RWPE2 (cell line): ENCODE measurements at regions not wholly inside any gene's neighbourhood (a gene's known extent, or its start where the extent isn't known, plus 50 kb on each side); places are given as distances from the start of the nearest gene placed in this dataset.

ENCODE experiments used
- ATAC-seq: fragments of 200-7000 bp; cut with Tn5 transposase; 3 replicates; pipeline ENCODE4 v1.9.1; 2021; ENCODE audit warnings: low read depth
- DNase-seq: peaks from one replicate; pipeline ENCODE4 v3.0.0-alpha.2; 2020; ENCODE audit warnings: low spot score
- H3K27ac ChIP-seq: fragments of 450-650 bp; 2 replicates; pipeline ENCODE4 v1.5.1; 2017; ENCODE audit warnings: mild to moderate bottlenecking; ENCODE audit not compliant: poor library complexity, severe bottlenecking
- H3K27me3 ChIP-seq: fragments of 250-450 bp; sonication (Bioruptor Pico); 2 replicates; pipeline ENCODE4 v1.5.1; 2021; ENCODE audit warnings: mild to moderate bottlenecking, moderate library complexity; ENCODE audit not compliant: insufficient read depth, poor library complexity, severe bottlenecking
- H3K36me3 ChIP-seq: fragments of 250-450 bp; sonication (Bioruptor Pico); 2 replicates; pipeline ENCODE4 v1.5.1; 2020; ENCODE audit warnings: low read depth, mild to moderate bottlenecking, moderate library complexity
- H3K4me1 ChIP-seq: fragments of 250-450 bp; sonication (Bioruptor Pico); 2 replicates; pipeline ENCODE4 v1.5.1; 2021; ENCODE audit warnings: mild to moderate bottlenecking, moderate library complexity; ENCODE audit not compliant: insufficient read depth, poor library complexity, severe bottlenecking
- H3K4me3 ChIP-seq: fragments of 250-450 bp; sonication (Bioruptor Pico); 2 replicates; pipeline ENCODE4 v1.5.1; 2021; ENCODE audit warnings: mild to moderate bottlenecking, moderate library complexity; ENCODE audit not compliant: severe bottlenecking
- H3K9me3 ChIP-seq: fragments of 250-450 bp; sonication (Bioruptor Pico); 2 replicates; pipeline ENCODE4 v1.5.1; 2021; ENCODE audit warnings: mild to moderate bottlenecking, moderate library complexity; ENCODE audit not compliant: severe bottlenecking
- TF ChIP-seq, protein P1 (sequence below): fragments of 450-650 bp; IDR thresholded peaks from one replicate; pipeline ENCODE4 v1.5.1; 2017; ENCODE audit warnings: mild to moderate bottlenecking, moderate library complexity; ENCODE audit not compliant: poor library complexity, severe bottlenecking

DNA sequence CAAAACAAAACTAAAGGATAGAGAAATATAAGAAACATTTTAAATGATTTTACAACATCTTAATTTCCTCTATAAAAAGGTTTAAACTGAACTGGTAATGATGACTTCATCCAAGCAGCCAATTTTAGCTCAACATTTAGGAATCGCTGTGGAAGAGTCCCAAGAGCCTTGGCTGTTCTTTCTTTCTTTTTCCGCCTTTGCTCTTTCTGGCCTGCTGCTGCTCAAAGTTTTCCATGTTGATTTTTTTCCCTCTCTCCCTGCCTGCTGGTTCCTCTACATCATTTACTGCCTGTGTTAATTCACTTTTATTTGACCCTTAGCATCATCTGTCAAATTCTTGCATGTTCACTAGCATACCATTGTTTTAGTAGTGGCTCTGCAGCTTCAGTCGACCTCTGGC lies 146.9 kb downstream of the EVX1 start:
- ATAC-seq (no peak), DNase-seq (no peak)
- Histone ChIP-seq H3K4me1 (no peaks in the 10 kb centered on the region), H3K9me3 (no peaks in the 10 kb centered on the region), H3K27ac (no peak overlapping the region), H3K27me3 (peaks cover 3% of the 10 kb centered on the region), H3K36me3 (no peaks in the 10 kb centered on the region), H3K4me3 (no peak overlapping the region)
- TF ChIP-seq, protein P1, sequence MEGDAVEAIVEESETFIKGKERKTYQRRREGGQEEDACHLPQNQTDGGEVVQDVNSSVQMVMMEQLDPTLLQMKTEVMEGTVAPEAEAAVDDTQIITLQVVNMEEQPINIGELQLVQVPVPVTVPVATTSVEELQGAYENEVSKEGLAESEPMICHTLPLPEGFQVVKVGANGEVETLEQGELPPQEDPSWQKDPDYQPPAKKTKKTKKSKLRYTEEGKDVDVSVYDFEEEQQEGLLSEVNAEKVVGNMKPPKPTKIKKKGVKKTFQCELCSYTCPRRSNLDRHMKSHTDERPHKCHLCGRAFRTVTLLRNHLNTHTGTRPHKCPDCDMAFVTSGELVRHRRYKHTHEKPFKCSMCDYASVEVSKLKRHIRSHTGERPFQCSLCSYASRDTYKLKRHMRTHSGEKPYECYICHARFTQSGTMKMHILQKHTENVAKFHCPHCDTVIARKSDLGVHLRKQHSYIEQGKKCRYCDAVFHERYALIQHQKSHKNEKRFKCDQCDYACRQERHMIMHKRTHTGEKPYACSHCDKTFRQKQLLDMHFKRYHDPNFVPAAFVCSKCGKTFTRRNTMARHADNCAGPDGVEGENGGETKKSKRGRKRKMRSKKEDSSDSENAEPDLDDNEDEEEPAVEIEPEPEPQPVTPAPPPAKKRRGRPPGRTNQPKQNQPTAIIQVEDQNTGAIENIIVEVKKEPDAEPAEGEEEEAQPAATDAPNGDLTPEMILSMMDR: no peak

DNA sequence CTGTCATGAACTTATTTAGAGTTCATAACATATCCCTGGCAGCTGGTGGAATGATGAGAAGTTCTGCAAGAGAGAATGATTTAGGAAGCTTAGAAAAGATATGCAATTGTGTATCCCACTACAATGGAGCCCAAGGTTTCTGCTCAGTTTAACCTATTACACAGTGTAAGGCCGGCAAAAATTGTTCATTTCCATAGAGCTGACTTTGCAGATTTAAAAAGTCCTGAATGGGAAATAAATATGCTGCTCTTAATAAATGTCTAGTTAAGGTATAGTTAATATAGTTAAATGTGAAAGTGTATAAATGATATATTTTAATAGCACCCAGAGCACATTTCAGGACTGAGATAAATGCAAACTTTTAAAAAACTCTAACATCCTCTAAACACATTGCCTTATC lies 149.9 kb downstream of the EVX1 start:
- TF ChIP-seq, protein P1: no peak
- no peaks in the 10 kb centered on the region for H3K27me3 ChIP-seq
- no peak overlapping the region for H3K27ac ChIP-seq
- DNase-seq: no peak
- H3K9me3 ChIP-seq: no peaks in the 10 kb centered on the region
- H3K4me1 ChIP-seq: no peaks in the 10 kb centered on the region
- H3K36me3 ChIP-seq: no peaks in the 10 kb centered on the region
- no peak for ATAC-seq
- no peak overlapping the region for H3K4me3 ChIP-seq

GRCh38 chr7:27394871-27395270 lies 152.3 kb downstream of the EVX1 start:
- Histone ChIP-seq H3K4me3 (no peak overlapping the region), H3K4me1 (no peaks in the 10 kb centered on the region), H3K27me3 (no peaks in the 10 kb centered on the region), H3K36me3 (no peaks in the 10 kb centered on the region), H3K9me3 (no peaks in the 10 kb centered on the region), H3K27ac (no peak overlapping the region)
- TF ChIP-seq, protein P1: no peak
- DNase-seq: no peak
- no peak for ATAC-seq

- Histone ChIP-seq H3K27me3 (no peaks in the 10 kb centered on the region), H3K36me3 (no peaks in the 10 kb centered on the region), H3K9me3 (no peaks in the 10 kb centered on the region), H3K4me1 (no peaks in the 10 kb centered on the region), H3K4me3 (no peak overlapping the region), H3K27ac (no peak overlapping the region)
- DNase-seq (no peak), ATAC-seq (no peak)
- TF ChIP-seq, protein P1: no peak
Observed at GRCh38 chr7:27395626-27396025, 153.0 kb downstream of the EVX1 start.

DNA sequence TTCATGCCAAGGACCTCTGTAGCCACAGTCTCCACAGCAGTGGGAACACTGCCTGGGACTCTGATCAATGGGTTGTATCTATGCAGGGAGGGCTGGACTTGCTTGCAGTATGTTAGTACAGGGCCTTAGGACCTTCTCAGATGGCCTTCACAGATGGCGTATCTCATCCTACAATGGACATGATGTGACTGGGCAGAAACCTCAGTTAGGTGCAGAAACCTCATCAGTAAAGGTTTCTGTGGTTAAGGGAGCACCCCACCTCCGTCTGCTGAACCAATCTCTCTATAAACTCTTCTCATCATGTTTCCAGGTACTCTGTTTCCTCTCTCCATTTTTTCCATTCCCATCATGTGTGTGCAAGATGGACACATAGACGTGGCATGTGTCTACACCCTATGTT lies 154.9 kb downstream of the EVX1 start:
- TF ChIP-seq, protein P1: no peak
- Histone ChIP-seq H3K9me3 (no peaks in the 10 kb centered on the region), H3K27ac (no peak overlapping the region), H3K4me1 (no peaks in the 10 kb centered on the region), H3K4me3 (no peak overlapping the region), H3K36me3 (no peaks in the 10 kb centered on the region), H3K27me3 (no peaks in the 10 kb centered on the region)
- ATAC-seq (no peak), DNase-seq (no peak)
